ENCODE measurements at regions not wholly inside any gene's neighbourhood (a gene's known extent, or its start where the extent isn't known, plus 50 kb on each side); places are given as distances from the start of the nearest gene placed in this dataset.
"Not testable (repeated sequence)": the region's sequence is repeated elsewhere in the genome, so short reads cannot be mapped to it uniquely, and the experiment has no call there.

DNA sequence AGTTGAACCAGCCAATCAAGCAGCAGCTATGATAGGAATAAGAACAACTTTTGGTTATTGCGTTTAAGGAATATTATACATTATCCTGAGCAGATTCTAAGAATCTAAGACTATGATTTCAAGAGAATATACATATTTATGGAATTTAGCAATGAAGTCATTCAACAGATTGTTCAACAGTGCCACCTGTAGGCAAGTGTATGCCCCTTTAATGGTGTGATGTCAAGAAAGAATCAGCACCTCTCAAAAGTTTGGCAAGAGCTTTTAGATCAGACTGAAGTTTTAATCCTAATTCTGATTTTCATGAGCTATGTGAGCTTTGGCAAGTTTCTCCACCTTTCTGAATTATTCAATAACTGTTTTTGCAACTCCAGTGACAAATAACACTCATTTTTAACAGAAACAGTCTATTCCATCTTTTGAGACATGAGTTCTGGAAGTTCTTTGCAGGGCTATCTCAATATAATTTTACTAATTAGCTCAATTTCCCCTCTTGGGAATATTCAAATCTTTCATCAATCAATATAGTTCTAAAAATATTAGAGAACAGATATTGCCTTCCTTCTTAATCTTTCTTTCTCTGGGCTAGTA, 474.3 kb upstream of the TOM1L1 start:
- Mint-ChIP-seq H3K36me3 (no peaks in the 10 kb centered on the region), H3K4me3 (no peak overlapping the region), H3K27me3 (no peaks in the 10 kb centered on the region), H3K4me1 (no peaks in the 10 kb centered on the region), H3K27ac (no peak overlapping the region), H3K9me3 (peaks cover 10% of the 10 kb centered on the region)

DNA sequence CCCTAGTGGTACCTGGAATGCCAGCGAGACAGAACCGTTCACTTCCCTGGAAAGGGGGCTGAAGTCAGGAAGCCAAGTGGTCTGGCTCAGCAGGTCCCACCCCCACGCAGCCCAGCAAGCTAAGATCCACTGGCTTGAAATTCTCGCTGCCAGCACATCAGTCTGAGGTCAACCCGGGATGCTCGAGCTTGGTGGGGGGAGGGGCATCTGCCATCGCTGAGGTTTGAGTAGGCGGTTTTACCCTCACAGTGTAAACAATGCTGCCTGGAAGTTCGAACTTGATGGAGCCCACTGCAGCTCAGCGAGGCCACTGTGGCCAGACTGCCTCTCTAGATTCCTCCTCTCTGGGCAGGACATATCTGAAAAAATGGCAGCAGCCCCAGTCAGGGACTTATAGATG, 464.7 kb upstream of the TOM1L1 start:
- Mint-ChIP-seq H3K9me3 (peaks cover 8% of the 10 kb centered on the region), H3K27ac (no peak overlapping the region), H3K27me3 (no peaks in the 10 kb centered on the region), H3K36me3 (no peaks in the 10 kb centered on the region), H3K4me1 (no peaks in the 10 kb centered on the region), H3K4me3 (no peak overlapping the region)

DNA sequence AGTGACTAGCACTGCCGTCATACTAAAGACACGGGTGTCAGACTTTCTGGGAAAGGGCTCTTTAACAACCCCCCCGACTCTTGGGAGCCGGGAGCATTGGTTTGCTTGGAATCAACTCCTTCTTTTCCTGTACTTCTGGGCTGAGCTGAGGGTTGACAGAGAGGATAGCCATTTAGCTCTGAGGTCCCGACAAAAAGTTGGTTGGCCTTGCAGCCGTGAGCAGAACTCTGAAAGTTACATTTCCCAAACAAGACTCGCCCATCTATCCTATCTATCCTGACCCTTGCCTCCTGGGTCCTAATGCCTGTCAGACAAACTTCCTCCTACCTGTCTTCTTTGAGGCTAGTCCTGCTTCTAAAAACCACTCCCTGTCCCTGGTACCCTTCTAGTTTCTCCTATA, 460.8 kb upstream of the TOM1L1 start:
- H3K27me3 Mint-ChIP-seq, result no peaks in the 10 kb centered on the region
- H3K27ac Mint-ChIP-seq, result no peak overlapping the region
- no peak overlapping the region for H3K4me3 Mint-ChIP-seq
- no peaks in the 10 kb centered on the region for H3K4me1 Mint-ChIP-seq
- H3K9me3 Mint-ChIP-seq, result peaks cover 18% of the 10 kb centered on the region
- H3K36me3 Mint-ChIP-seq, result no peaks in the 10 kb centered on the region

DNA sequence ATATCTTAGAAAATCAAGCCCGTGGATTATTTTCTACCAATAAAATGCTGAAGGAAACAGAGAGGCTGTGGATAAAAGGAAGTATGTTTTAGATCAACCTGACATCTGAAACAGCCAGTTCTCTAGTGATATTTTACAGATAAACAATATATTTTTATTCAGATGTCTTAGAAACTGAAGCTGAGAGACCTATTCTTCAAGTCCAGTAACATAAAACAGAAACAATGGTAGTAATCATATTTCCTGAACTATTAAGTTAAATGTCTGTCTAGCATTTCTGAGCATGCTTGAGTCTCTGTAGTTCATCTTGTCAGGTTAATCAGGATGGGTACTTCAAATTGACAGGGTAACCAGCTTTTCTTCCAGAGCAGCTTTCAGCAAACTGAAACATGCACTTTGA, 449.6 kb upstream of the TOM1L1 start:
- no peaks in the 10 kb centered on the region for H3K36me3 Mint-ChIP-seq
- no peak overlapping the region for H3K27ac Mint-ChIP-seq
- H3K27me3 Mint-ChIP-seq, result no peaks in the 10 kb centered on the region
- peaks cover 28% of the 10 kb centered on the region for H3K9me3 Mint-ChIP-seq
- H3K4me3 Mint-ChIP-seq, result no peak overlapping the region
- no peaks in the 10 kb centered on the region for H3K4me1 Mint-ChIP-seq

DNA sequence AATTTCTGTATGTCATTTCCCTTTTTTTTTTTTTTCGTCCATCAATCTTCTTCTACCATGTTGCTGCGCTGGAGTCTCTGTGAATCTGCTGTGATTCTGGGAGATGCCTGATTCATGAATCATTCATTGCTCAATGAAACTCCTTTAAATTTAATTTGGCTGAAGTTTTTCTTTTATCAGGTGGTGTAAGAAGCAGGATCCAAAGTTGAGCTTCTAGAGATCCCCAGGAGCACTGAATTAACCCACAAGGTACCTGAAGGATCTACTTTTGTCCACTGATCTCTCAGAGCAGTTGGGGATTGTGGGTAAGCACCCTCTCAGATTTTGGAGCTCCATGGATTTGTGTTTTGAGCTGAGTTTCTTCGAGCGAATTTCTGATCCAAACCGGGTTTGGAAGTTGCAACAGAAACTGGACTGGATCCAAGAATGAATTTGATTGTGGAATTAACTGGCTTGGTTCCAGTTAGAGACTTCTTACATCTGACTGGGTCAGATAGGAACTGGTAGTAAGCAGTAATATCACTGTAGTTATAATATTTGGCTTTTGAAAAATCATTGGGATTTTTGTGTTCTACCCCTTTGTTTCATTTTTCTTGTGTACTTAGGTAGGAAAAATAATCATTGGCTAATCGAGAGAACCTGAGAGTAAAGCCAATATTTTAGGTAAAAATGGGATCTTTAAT, 447.8 kb upstream of the TOM1L1 start:
- Mint-ChIP-seq H3K27ac (no peak overlapping the region), H3K36me3 (peaks cover 1% of the 10 kb centered on the region), H3K27me3 (no peaks in the 10 kb centered on the region), H3K4me1 (no peaks in the 10 kb centered on the region), H3K9me3 (peaks cover 29% of the 10 kb centered on the region), H3K4me3 (no peak overlapping the region)

DNA sequence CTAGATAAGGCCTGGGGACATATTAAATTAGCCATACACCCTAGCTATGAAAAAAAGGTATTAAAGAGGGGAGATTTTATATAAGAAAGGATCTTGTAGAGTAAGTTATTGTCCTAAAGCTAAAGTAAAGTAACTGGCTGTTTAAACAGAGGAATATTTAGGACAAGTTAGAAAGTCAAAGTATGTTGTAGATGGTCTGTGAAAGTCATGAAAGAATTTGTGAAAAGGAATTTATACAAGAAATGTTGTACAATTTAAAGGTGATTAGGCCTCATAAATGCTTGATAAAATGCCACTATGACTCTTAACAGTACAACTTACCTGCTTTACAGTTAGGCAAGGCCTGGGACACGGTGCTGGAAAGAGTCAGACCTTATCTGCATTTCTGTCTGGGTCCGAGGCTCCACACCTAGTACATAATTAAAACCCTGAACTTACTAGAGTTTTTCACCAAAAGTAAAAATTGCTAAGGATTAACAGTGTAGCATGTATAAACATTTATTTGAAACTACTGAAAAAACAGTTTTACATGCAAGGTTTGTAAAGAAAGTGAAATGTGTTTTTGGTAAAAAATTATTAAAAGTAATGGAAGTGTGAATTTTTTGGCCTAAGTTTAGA, 445.3 kb upstream of the TOM1L1 start:
- peaks cover 1% of the 10 kb centered on the region for H3K36me3 Mint-ChIP-seq
- H3K4me3 Mint-ChIP-seq, result no peak overlapping the region

DNA sequence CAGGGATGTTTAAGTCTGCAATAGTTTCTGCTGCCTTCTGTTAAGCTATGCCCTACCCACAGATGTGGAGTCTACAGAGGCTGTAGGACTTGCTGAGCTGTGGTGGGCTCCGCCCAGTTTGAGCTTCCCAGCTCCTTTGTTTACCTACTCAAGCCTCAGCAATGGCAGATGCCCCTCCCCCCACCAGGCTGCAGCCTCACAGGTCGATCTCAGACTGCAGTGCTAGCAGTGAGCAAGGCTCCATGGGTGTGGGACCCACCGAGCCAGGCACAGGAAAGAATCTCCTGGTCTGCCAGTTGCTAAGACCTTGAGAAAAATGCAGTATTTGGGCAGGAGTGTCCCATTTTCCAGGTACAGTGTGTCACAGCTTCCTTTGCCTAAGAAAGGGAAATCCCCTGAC, 435.2 kb upstream of the TOM1L1 start:
- not testable (repeated sequence) for H3K9me3 Mint-ChIP-seq, H3K27ac Mint-ChIP-seq, H3K27me3 Mint-ChIP-seq, H3K4me3 Mint-ChIP-seq, H3K4me1 Mint-ChIP-seq, H3K36me3 Mint-ChIP-seq

More for the DNA sequence above, 445.3 kb upstream of the TOM1L1 start:
- H3K4me1 Mint-ChIP-seq, result no peaks in the 10 kb centered on the region
- no peaks in the 10 kb centered on the region for H3K27me3 Mint-ChIP-seq
- H3K27ac Mint-ChIP-seq, result no peak overlapping the region
- peaks cover 29% of the 10 kb centered on the region for H3K9me3 Mint-ChIP-seq

DNA sequence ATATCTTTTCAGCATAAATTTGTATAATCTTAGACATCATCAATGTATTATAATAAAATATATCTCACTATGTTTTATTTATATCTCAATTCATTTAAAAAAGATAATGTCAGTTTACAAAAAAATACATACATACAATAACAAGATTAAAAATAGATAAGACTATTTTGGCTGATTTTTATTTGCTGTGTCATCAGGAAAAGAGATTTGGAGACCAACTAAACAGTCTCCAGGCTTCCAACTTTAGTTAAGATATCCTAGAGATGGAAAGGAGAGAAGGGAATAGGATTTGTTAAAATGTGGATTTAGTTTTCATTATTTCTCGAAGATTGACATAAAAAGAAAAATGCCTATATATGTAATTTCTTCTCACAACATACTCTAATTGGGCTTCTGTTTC, 433.8 kb upstream of the TOM1L1 start:
- Mint-ChIP-seq H3K36me3 (no peaks in the 10 kb centered on the region), H3K27ac (no peak overlapping the region), H3K4me1 (no peaks in the 10 kb centered on the region), H3K4me3 (no peak overlapping the region), H3K27me3 (no peaks in the 10 kb centered on the region), H3K9me3 (no peaks in the 10 kb centered on the region)

DNA sequence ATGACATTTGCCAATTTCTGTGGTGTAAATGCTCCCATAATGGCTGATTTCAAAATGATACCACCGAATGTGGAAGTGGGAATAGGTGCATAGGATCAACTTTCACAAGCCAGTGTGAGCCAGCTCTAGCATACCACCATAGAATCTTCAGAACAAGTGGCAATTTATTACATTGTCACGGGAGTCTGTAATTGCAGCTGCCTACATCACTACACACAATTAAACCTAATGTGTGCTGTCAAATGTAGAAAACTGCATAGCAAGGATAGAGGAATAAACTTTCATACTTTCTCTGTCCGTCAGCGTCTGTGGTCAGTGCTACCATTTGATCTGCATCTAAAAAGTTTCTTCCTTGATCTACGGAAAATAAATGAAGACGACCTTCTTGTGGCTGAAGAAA, 417.8 kb upstream of the TOM1L1 start:
- no peaks in the 10 kb centered on the region for H3K4me1 Mint-ChIP-seq
- no peaks in the 10 kb centered on the region for H3K36me3 Mint-ChIP-seq
- H3K4me3 Mint-ChIP-seq, result no peak overlapping the region
- H3K27ac Mint-ChIP-seq, result no peak overlapping the region
- H3K9me3 Mint-ChIP-seq, result peaks cover 5% of the 10 kb centered on the region
- no peaks in the 10 kb centered on the region for H3K27me3 Mint-ChIP-seq

DNA sequence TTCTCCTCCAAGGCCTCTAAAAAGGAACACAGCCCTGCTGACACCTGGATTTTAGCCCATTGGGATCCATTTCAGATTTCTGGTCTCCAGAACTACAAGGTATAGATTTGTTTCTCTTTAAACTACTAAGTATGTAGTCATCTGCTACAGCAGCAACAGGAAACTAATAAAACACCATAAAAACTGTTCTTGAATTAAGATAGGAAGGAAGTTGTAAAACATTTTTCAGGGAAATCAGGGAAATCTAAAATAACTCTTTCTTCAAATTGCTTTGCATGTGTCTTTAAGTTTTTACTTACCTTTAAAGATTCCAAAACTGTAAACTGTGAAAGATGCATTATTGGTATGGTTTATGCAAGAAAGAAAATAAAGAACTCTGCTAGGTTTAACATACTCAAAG, 407.0 kb upstream of the TOM1L1 start:
- Mint-ChIP-seq H3K4me1 (no peaks in the 10 kb centered on the region), H3K36me3 (no peaks in the 10 kb centered on the region), H3K27me3 (no peaks in the 10 kb centered on the region), H3K27ac (no peak overlapping the region), H3K9me3 (no peaks in the 10 kb centered on the region), H3K4me3 (no peak overlapping the region)

DNA sequence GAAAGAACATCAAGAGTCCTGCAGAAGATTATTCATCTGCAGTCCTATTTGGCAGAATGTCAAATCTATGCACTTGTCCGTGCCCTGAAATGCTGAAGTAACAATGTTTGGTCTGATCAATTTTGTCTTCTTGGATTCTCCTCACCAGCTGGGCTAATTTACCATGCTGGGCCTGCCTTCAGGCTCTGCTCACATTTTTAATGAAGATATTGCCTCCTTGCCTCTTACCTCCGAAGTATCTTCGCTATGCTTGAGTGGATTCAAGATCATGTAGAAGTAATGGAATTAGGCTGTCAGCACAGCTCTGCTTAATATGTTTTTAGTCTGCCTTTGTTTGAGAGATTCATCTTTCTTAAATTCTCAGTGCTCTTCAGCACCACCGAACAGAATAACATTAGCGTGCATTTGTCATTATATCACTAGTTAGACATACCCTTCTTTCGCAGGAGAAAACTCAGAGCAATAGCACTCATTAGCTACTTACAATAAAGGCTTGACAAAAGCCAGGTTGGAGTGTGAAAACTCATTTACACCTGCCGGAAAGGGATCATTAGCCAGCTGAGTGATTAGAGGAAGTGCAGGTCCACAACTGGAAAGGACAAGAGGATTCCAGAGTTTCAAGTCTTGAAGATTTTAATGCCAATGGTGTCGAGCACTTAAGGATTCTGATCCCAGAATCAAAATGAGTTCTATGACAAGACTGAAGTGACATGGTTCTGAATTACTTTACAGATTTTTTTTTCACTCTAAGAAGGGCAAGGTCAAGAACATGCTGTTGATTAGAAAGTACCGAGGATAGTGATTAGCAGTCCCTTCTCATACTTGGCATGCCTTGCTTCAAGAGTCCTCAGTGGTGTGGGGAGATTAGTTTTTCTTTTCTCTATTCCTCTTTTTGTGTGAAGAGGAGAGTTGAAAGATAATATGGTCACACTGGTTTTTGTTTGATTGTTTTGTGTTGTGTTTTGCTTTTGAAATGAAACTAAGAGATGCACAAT, 405.6 kb upstream of the TOM1L1 start:
- H3K36me3 Mint-ChIP-seq, result no peaks in the 10 kb centered on the region
- no peaks in the 10 kb centered on the region for H3K9me3 Mint-ChIP-seq
- H3K4me1 Mint-ChIP-seq, result no peaks in the 10 kb centered on the region
- no peak overlapping the region for H3K4me3 Mint-ChIP-seq
- no peaks in the 10 kb centered on the region for H3K27me3 Mint-ChIP-seq
- no peak overlapping the region for H3K27ac Mint-ChIP-seq

DNA sequence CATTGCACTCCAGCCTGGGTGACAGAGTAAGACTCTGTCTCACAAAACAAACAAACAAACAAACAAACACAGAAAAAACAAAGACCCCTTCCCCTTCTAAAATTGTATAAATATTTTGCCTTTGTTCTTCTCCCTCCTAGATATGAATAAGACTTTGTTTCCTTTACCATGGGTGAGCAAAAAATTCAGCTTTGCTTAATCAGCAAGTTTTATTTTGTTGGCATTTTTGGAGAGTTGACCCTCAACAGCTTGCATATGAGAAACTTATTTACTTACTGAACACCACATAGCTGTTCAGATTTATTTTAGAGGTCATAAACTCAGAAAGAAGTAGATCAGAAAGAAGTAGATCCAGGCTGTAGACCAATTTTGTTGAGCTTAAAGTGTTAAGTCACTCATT, 395.2 kb upstream of the TOM1L1 start:
- H3K9me3 Mint-ChIP-seq, result peaks cover 6% of the 10 kb centered on the region
- H3K36me3 Mint-ChIP-seq, result no peaks in the 10 kb centered on the region
- H3K27ac Mint-ChIP-seq, result no peak overlapping the region
- no peaks in the 10 kb centered on the region for H3K4me1 Mint-ChIP-seq
- no peak overlapping the region for H3K4me3 Mint-ChIP-seq
- no peaks in the 10 kb centered on the region for H3K27me3 Mint-ChIP-seq

DNA sequence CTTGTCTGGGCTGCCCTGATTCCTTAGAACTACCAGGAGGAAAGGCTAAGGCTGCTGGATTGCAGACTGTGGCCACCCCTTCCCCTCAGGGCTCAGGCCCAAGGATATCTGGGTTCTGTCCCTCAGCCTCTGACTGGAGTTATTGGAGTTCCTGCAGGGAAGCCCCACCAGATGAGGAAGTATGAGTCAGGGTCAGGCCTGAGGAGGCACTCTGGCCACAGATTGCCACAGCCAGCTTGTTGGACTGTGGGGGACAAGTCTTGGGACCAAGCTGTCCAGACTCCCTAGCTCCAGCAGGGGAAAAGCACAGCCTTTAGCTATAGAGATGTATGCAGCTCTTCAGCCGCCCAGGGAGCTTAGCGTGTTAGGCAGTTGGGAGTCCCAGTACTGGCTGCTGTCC, 381.9 kb upstream of the TOM1L1 start:
- Mint-ChIP-seq H3K36me3 (no peaks in the 10 kb centered on the region), H3K27me3 (peaks cover 2% of the 10 kb centered on the region), H3K4me3 (no peak overlapping the region), H3K4me1 (no peaks in the 10 kb centered on the region), H3K27ac (no peak overlapping the region), H3K9me3 (peaks cover 19% of the 10 kb centered on the region)

DNA sequence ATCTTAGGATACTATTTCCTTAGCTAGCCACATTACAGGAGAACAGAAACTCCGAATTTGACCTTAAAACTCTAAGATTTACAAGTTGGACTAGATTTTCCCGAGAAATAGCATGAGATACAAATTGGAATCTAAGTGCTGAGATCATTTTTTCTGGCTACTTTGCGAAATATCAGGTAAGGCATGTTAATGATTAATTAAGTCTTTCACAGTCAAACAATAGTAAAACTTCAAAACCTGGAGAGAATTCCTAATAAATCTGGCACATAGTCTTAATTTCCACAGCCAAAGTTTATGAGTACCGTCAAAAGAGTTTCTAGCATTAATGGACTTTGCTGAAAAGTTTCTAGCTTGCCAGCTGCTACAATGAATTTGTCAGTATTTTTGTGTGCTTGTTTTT, 379.5 kb upstream of the TOM1L1 start:
- Mint-ChIP-seq H3K27me3 (no peaks in the 10 kb centered on the region), H3K4me3 (no peak overlapping the region), H3K4me1 (no peaks in the 10 kb centered on the region), H3K27ac (no peak overlapping the region), H3K36me3 (no peaks in the 10 kb centered on the region), H3K9me3 (peaks cover 14% of the 10 kb centered on the region)

DNA sequence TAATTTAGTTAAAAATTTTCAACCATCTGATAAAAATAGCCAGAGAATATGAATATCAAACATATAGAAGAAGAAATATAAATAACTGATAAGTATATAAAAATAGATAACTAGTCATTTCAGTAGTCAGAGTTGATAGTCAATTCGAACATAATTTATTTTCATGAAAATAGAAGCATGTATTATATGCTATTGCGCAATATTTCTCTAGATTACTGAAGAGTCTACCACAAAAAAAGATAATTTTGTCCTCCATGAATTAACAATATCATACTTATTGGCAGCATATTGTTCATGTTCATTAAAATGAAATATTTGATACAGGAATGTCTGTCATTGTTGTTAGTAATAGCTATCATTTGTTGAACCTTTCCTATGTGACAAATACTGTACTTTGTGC, 376.2 kb upstream of the TOM1L1 start:
- Mint-ChIP-seq H3K27me3 (no peaks in the 10 kb centered on the region), H3K27ac (no peak overlapping the region), H3K9me3 (no peaks in the 10 kb centered on the region), H3K36me3 (no peaks in the 10 kb centered on the region), H3K4me1 (no peaks in the 10 kb centered on the region), H3K4me3 (no peak overlapping the region)

DNA sequence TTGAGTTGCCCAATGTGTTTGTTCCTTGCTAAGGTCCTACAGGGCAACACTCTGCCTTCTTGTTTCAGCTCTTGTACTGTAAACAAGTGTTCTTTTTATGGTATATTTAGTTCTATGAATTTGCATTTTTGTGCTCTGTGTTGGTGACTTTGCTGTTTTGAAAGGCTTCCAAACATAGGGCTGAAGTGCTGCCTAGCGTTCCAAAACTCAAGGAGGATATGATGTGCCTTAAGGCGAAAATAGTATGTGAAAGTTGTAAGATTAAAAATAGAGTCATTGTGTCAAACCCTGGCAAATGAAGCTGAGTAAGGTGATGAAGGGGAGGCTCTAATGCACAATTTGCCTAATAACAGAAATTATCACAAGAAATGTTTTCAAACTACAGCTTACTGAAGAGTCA, 372.7 kb upstream of the TOM1L1 start:
- no peak overlapping the region for H3K4me3 Mint-ChIP-seq
- H3K9me3 Mint-ChIP-seq, result no peaks in the 10 kb centered on the region
- no peaks in the 10 kb centered on the region for H3K36me3 Mint-ChIP-seq
- H3K27me3 Mint-ChIP-seq, result no peaks in the 10 kb centered on the region
- no peaks in the 10 kb centered on the region for H3K4me1 Mint-ChIP-seq
- no peak overlapping the region for H3K27ac Mint-ChIP-seq

Measured in activated naive CD4-positive, alpha-beta T cell treated with anti-CD3 and anti-CD28 coated beads, Interleukin-2, amount 50 U/mL, for 24 hours (primary cell).